Right hindlimb (tissue), 1 donor: ENCODE measurements at regions not wholly inside any gene's neighbourhood (a gene's known extent, or its start where the extent isn't known, plus 50 kb on each side); places are given as distances from the start of the nearest gene placed in this dataset.
"Not testable (repeated sequence)": the region's sequence is repeated elsewhere in the genome, so short reads cannot be mapped to it uniquely, and the experiment has no call there.

ENCODE experiments used
- DNase-seq: peaks from one replicate; pipeline ENCODE4 v3.0.0-alpha.2; 2018

GRCh38 chr6:167676000-167676665, 150.6 kb upstream of the AFDN start:
- peak; percentile 54 for DNase-seq

- DNase-seq: peak; percentile 74
These were observed 149.9 kb upstream of the AFDN start for GRCh38 chr6:167676666-167677421.

GRCh38 chr6:167677422-167677789, 149.3 kb upstream of the AFDN start:
- no peak for DNase-seq

GRCh38 chr6:167678102-167679101, 148.3 kb upstream of the AFDN start:
- DNase-seq: peak; percentile 60

GRCh38 chr6:167679122-167679736, 147.5 kb upstream of the AFDN start:
- no peak for DNase-seq

- DNase-seq: no peak
These were observed 146.7 kb upstream of the AFDN start for GRCh38 chr6:167679790-167680604.

- DNase-seq: no peak
These were observed 146.0 kb upstream of the AFDN start for GRCh38 chr6:167680605-167681149.

GRCh38 chr6:167682125-167682524, 144.6 kb upstream of the AFDN start:
- DNase-seq: no peak

GRCh38 chr6:167682546-167683027, 144.1 kb upstream of the AFDN start:
- no peak for DNase-seq

GRCh38 chr6:167683028-167683862, 143.5 kb upstream of the AFDN start:
- peak; percentile 73 for DNase-seq

- no peak for DNase-seq
These were observed 142.2 kb upstream of the AFDN start for GRCh38 chr6:167684276-167685104.

- DNase-seq: no peak
These were observed 141.1 kb upstream of the AFDN start for GRCh38 chr6:167685654-167686053.

GRCh38 chr6:167686204-167686893, 140.4 kb upstream of the AFDN start:
- no peak for DNase-seq

GRCh38 chr6:167687116-167687725, 139.5 kb upstream of the AFDN start:
- no peak for DNase-seq

- DNase-seq: no peak
These were observed 138.6 kb upstream of the AFDN start for GRCh38 chr6:167688123-167688522.

- DNase-seq: no peak
These were observed 137.4 kb upstream of the AFDN start for GRCh38 chr6:167689278-167689677.

GRCh38 chr6:167689751-167690150, 137.0 kb upstream of the AFDN start:
- DNase-seq: no peak

GRCh38 chr6:167690167-167690922, 136.4 kb upstream of the AFDN start:
- DNase-seq: not testable (repeated sequence)
